ENCODE measurements at regions not wholly inside any gene's neighbourhood (a gene's known extent, or its start where the extent isn't known, plus 50 kb on each side); places are given as distances from the start of the nearest gene placed in this dataset.

DNA sequence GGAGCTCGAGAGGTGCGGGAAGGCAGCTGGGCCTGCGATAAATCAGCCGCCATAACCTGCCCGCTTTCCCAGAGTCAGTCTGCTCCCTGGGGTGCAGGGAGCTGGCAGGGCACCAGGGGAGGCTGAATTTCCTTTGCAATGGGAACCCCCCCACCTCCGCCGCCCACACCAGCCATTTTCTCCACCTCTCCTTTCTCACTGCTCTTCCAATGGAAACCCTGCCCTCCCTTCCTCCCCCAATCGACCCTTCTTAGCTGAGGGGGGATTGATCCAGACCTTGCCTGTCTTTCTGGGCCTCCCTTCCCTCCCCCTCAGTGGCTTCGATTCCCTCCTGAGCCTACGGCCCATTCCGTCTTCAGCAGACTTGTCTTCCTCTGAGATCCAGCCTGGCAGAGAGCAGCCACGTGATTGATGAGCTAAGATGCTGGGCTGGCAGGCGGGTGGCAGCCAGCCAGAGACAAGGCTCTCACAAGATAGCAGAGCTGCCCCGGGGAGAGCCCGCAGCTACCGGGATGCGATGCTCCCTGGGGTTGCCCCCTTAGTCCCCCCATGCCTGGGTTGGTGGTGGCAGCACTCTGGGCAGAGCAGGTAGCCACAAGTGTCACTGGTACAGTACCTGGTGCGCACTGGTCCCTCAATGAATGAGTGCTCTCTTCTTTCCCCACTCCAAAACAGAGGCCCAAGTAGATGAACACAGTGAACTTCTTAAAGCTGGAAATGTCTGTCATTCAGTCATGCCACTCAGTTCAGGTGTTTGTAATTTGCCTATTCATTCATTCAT, 53.7 kb upstream of the FABP6 start:
- peak; percentile 77 for DNase-seq
- ATAC-seq (ENCODE audit: poor library complexity): peak; percentile 88
- intact Hi-C loops (cut with DNase I): no loop called here

DNA sequence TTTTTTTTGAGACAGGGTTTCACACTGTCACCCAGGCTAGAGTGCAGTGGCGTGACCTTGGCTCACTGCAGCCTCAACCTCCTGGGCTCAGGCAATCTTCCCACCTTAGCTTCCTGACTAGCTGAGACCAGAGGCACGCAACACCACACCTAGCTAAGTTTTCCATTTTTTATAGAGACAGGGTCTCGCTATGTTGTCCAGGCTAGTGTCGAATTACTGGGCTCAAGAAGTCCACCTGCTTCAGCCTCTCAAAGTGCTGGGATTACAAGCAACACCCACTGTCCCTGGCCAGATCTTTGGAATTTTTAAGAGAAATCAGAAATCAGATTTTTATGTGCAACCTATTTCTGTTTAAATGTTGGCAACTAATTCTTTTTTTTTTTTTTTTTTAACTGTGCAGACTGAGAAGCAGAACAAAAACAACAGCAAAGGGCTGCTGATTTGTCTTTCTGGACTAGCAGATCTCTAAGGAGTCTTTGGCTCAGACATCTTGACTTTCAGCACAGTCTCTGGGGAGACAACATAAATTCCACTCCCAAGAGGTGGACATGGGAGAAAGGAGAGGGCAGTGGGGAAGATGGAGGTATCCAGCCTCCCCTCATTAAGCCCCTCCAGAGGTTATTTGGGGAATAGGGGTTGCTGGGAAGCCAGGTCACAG, 54.4 kb upstream of the FABP6 start:
- DNase-seq (no peak), ATAC-seq (ENCODE audit: poor library complexity) (no peak)
- intact Hi-C loops (cut with DNase I): no loop called here

DNA sequence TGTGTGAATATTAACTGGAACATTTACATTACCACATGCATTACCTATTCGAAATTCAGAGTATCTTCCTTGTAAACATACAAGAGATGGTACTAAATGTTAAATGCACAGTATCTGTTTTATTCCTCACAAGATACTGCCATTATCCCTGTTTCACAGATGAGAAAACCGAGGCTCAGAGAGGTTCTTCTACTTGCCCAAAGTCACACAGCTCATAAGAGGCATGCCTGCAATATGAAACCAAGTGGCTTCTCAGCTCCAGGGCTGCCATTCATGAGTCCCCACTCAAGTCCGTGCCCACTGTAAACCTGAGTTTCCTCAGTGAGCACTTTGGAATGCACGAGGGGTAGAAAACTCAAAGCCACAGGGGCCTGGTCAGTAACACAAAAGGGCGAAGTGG, 55.0 kb upstream of the FABP6 start:
- no peak for ATAC-seq (ENCODE audit: poor library complexity)
- no peak for DNase-seq
- intact Hi-C loops (cut with DNase I): no loop called here

DNA sequence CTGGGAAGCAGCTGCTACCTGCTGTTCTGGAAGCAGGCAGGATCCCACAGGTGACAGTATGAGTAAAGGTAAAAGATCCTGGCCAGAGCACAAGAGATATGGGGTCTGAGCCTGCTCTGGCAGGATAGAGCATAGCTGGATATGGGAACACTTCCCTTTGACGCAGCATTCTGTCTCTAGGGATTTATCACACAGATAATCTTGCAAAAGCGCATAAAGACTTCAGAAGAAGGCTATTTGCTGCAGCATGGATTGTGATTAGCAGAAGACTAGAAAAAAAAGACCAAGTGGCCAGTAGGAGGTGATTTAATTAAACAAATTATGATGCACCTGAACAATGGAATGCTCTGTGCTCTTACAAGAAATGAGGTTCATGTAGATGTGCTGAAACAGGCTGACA, 52.4 kb upstream of the PWWP2A start:
- DNase-seq (no peak), ATAC-seq (ENCODE audit: poor library complexity) (no peak)
- intact Hi-C loops (cut with DNase I): no loop called here

DNA sequence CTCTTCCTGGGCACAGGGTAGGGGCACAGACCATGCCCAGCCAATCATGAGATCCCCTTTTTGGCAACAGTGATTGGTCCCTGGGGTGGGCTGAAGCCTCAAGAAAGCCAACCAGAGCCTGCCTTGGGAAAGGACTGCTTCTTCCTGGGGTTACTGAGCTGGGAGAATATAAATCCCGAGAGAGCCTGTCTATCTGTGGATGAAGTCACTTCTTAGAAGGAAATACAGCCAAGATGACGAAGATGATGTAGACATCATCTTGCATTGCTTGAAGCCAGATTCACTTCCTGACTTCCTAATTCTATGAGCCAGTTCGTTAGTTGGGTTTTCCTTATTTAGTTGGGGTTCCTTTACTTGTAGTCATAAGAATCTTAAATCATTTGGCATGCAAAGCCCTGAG, 50.1 kb upstream of the PWWP2A start:
- intact Hi-C loops (cut with DNase I): no loop called here
- ATAC-seq (ENCODE audit: poor library complexity) (peak; percentile 59), DNase-seq (no peak)
